Upper lobe of left lung (tissue), 4 donors: ENCODE measurements at regions not wholly inside any gene's neighbourhood (a gene's known extent, or its start where the extent isn't known, plus 50 kb on each side); places are given as distances from the start of the nearest gene placed in this dataset.

Source experiments
- CTCF ChIP-seq, 6 experiments: fragments of 450-650 bp in 4 of 6; fragments of 200-600 bp in 2 of 6; sonication (generic) in 2 of 6; IDR thresholded peaks; one replicate each; pipeline ENCODE4 v1.5.1; 2016 to 2019; ENCODE audit warnings: antibody characterized with exemption in 6 of 6
- EP300 ChIP-seq, 4 donors: sonication (generic); formaldehyde crosslinking; IDR thresholded peaks; one replicate each; pipeline ENCODE4 v1.5.1; 2017; ENCODE audit warnings: antibody characterized with exemption in 4 of 4, control low read depth in 2 of 4
- POLR2A ChIP-seq, 4 donors: fragments of 450-650 bp; IDR thresholded peaks; one replicate each; pipeline ENCODE4 v1.5.1; 2016 to 2017; ENCODE audit warnings: antibody characterized with exemption in 4 of 4, mild to moderate bottlenecking in 2 of 4
- POLR2AphosphoS5 ChIP-seq, 2 donors: sonication (generic); formaldehyde crosslinking; IDR thresholded peaks; one replicate each; pipeline ENCODE4 v1.5.1; 2017; ENCODE audit warnings: antibody characterized with exemption in 2 of 2

GRCh38 chr4:133014473-133015135 lies 134.5 kb upstream of the PCDH10 start:
- no peak for TF ChIP-seq POLR2AphosphoS5 (IDR thresholded peaks at IDR 0.05)
- no peak for TF ChIP-seq POLR2A (IDR thresholded peaks at IDR 0.05)
- no peak for TF ChIP-seq CTCF (IDR thresholded peaks at IDR 0.05)
- no peak for TF ChIP-seq EP300 (IDR thresholded peaks at IDR 0.05)
